ENCODE measurements at regions not wholly inside any gene's neighbourhood (a gene's known extent, or its start where the extent isn't known, plus 50 kb on each side); places are given as distances from the start of the nearest gene placed in this dataset.

GRCh38 chrX:121161501-121161933 lies 114.1 kb downstream of the GLUD2 start:
- POLR2A ChIA-PET = no interaction called here
- no peaks in the 10 kb centered on the region for H3K4me1 Mint-ChIP-seq (ENCODE audit: insufficient read depth, unreplicated experiment)
- H3K27ac Mint-ChIP-seq (ENCODE audit: low read depth, unreplicated experiment) = no peak overlapping the region
- intact Hi-C loops (cut with micrococcal nuclease) = no loop called here
- CTCF ChIA-PET = no interaction called here
- no peak for DNase-seq (ENCODE audit: unreplicated experiment)
- H3K4me3 Mint-ChIP-seq (ENCODE audit: unreplicated experiment) = no peak overlapping the region
- BruUV-seq (replicated peaks) = no TSS peak
- no peaks in the 10 kb centered on the region for H3K27me3 Mint-ChIP-seq (ENCODE audit: insufficient read depth, unreplicated experiment)
- H3K36me3 Mint-ChIP-seq (ENCODE audit: insufficient read depth, unreplicated experiment) = no peaks in the 10 kb centered on the region
- no peak for TF ChIP-seq CTCF (IDR thresholded peaks at IDR 0.05; ENCODE audit: unreplicated experiment)
- no peaks in the 10 kb centered on the region for H3K9me3 Mint-ChIP-seq (ENCODE audit: unreplicated experiment)

GRCh38 chrX:121163443-121163842 lies 116.0 kb downstream of the GLUD2 start:
- Mint-ChIP-seq H3K36me3 (ENCODE audit: insufficient read depth, unreplicated experiment) (no peaks in the 10 kb centered on the region), H3K27ac (ENCODE audit: low read depth, unreplicated experiment) (no peak overlapping the region), H3K4me3 (ENCODE audit: unreplicated experiment) (no peak overlapping the region), H3K9me3 (ENCODE audit: unreplicated experiment) (no peaks in the 10 kb centered on the region), H3K4me1 (ENCODE audit: insufficient read depth, unreplicated experiment) (no peaks in the 10 kb centered on the region), H3K27me3 (ENCODE audit: insufficient read depth, unreplicated experiment) (no peaks in the 10 kb centered on the region)
- ChIA-PET CTCF (no interaction called here), POLR2A (interaction anchor here (0.7 kb wide), 1 partner anchor 131 kb away, joined by 6 read pairs; no protein-coding TSS in a partner anchor)
- BruUV-seq (replicated peaks) = no TSS peak
- intact Hi-C loops (cut with micrococcal nuclease) = no loop called here
- no peak for TF ChIP-seq CTCF (IDR thresholded peaks at IDR 0.05; ENCODE audit: unreplicated experiment)
- no peak for DNase-seq (ENCODE audit: unreplicated experiment)

GRCh38 chrX:121165930-121166359 lies 118.5 kb downstream of the GLUD2 start:
- DNase-seq (ENCODE audit: unreplicated experiment) = peak; percentile 17
- Mint-ChIP-seq H3K4me1 (ENCODE audit: insufficient read depth, unreplicated experiment) (no peaks in the 10 kb centered on the region), H3K27me3 (ENCODE audit: insufficient read depth, unreplicated experiment) (no peaks in the 10 kb centered on the region), H3K36me3 (ENCODE audit: insufficient read depth, unreplicated experiment) (no peaks in the 10 kb centered on the region), H3K4me3 (ENCODE audit: unreplicated experiment) (no peak overlapping the region), H3K27ac (ENCODE audit: low read depth, unreplicated experiment) (no peak overlapping the region), H3K9me3 (ENCODE audit: unreplicated experiment) (no peaks in the 10 kb centered on the region)
- CTCF ChIA-PET = interaction anchor here (0.7 kb wide), 1 partner anchor 41 kb away, joined by 3 read pairs; no protein-coding TSS in a partner anchor
- TF ChIP-seq CTCF (IDR thresholded peaks at IDR 0.05; ENCODE audit: unreplicated experiment) = no peak
- POLR2A ChIA-PET = interaction anchor here (1.3 kb wide), 1 partner anchor 16 kb away, joined by 6 read pairs; no protein-coding TSS in a partner anchor
- BruUV-seq (replicated peaks) = no TSS peak
- intact Hi-C loops (cut with micrococcal nuclease) = no loop called here

GRCh38 chrX:121169099-121170035 lies 122.0 kb downstream of the GLUD2 start:
- Mint-ChIP-seq H3K36me3 (ENCODE audit: insufficient read depth, unreplicated experiment) (no peaks in the 10 kb centered on the region), H3K4me3 (ENCODE audit: unreplicated experiment) (no peak overlapping the region), H3K9me3 (ENCODE audit: unreplicated experiment) (no peaks in the 10 kb centered on the region), H3K4me1 (ENCODE audit: insufficient read depth, unreplicated experiment) (no peaks in the 10 kb centered on the region), H3K27ac (ENCODE audit: low read depth, unreplicated experiment) (no peak overlapping the region), H3K27me3 (ENCODE audit: insufficient read depth, unreplicated experiment) (no peaks in the 10 kb centered on the region)
- POLR2A ChIA-PET = no interaction called here
- intact Hi-C loops (cut with micrococcal nuclease) = no loop called here
- peak; percentile 19 for DNase-seq (ENCODE audit: unreplicated experiment)
- no TSS peak for BruUV-seq (replicated peaks)
- TF ChIP-seq CTCF (IDR thresholded peaks at IDR 0.05; ENCODE audit: unreplicated experiment) = no peak
- CTCF ChIA-PET = no interaction called here
